HG03439 (cell line): ENCODE measurements at regions not wholly inside any gene's neighbourhood (a gene's known extent, or its start where the extent isn't known, plus 50 kb on each side); places are given as distances from the start of the nearest gene placed in this dataset.

Experiments
- ATAC-seq: cut with Tn5 transposase; IDR thresholded peaks from one replicate; pipeline ENCODE4 v1.9.1; 2021; ENCODE audit warnings: mild to moderate bottlenecking, moderate library complexity; ENCODE audit not compliant: unreplicated experiment

GRCh38 chr18:24974431-24974830 is 377.5 kb downstream of the ZNF521 start:
- ATAC-seq = no peak

- no peak for ATAC-seq
Observed at GRCh38 chr18:24975496-24976372, 376.2 kb downstream of the ZNF521 start.

DNA sequence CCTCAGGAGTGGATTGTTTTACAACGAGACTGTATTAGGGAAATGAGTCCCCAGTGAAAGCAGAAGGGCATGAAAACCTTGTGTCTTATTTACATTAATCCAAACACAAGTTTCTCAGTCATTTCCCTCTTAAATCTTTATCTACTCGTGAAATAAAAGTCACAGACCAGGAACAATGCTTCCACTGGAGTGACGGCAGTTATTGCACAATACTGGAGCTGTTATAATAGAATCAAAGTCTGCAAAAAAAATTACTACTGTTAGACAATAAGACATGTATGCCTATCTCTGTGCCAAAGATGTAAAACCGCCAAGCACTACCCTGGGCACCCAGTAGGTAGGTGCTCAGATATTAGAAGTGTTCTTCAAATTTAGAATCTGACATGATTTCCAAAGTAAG is 375.5 kb downstream of the ZNF521 start:
- no peak for ATAC-seq

DNA sequence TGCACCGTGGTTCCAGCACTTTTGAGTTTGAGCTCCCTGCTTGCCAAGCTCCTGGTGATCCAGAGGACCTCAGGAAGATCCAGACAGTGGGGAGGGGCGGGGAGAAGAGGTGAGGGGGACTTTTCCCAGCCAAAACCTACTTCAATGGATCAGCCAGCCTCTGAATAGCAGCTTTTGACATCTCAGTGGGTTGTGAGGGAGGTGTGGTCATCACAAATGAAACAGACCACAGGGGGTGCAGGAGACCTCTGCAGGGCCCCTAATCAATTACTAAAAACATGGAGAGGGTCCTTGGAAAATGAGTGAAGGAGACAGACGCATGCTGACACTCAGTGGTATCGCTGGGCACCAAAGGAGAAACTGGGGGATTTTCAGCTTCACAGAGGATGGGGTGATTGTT is 372.7 kb downstream of the ZNF521 start:
- no peak for ATAC-seq

DNA sequence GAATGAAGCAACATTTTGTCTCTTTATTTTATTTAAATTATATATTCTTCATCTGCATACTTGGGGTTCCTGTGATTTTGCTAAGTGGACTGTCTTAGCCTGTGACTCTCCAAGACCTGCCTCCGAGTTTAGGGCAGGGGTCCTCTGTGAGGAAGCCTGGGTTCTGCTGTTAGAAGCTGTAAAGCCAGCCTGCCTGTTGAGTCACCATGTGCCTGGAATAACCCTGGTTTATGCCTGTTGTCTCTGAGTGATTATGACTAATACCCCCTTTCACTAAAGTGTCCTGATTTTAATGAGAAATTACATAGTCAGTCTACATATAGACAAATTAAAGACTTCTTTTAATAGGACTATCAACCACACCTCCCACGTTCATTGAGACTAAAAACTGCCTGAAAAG is 369.1 kb downstream of the ZNF521 start:
- ATAC-seq = no peak

DNA sequence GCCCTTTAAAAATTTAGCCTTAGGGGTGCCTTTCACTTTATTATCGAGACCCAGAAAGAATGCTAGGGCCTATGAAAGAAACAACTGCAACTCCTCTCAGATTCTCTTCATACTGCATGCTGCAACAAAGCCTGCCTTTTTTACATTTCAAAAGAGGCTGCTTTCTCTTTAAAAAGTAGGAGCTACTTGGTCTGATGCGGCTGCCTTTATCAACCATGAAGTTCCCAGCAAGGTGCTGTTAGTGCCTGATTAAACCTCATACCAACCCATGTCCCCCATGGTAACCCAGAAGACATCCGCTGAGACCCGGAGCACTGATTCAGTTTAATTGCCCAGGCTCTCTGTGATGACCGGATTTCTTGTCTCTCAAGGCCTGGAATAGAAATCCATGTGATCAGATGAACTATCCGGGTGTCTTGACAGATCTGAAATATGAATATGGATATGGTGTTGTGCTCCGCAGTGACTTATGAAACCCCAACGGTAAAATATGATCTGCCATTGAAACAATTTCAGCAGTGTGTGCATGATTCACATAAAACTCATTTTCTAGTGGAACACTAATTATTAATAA is 368.3 kb downstream of the ZNF521 start:
- no peak for ATAC-seq

DNA sequence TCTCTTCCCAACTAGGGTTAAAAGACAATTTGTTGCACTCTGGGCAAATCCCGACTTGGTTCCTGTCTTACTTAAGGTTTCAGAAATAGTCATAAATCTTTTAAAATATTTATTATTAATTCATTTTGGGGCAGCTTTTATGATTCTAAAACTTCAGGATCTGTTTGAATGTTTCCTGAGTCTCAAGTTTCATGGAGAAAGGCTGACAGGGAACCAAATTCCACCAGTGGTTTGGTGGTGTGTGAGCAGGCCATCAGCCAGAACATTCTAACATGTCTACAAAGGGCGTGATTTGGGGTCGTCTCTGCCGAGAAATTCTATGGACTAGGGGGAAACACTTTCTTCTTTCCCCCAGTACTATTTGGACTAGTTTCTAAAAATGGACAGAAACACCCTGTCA is 366.4 kb downstream of the ZNF521 start:
- ATAC-seq = no peak

GRCh38 chr18:24986666-24987302 is 365.2 kb downstream of the ZNF521 start:
- no peak for ATAC-seq

- ATAC-seq = no peak
Observed at GRCh38 chr18:24987303-24988252, 364.4 kb downstream of the ZNF521 start.

GRCh38 chr18:24988253-24988840 is 363.6 kb downstream of the ZNF521 start:
- no peak for ATAC-seq

DNA sequence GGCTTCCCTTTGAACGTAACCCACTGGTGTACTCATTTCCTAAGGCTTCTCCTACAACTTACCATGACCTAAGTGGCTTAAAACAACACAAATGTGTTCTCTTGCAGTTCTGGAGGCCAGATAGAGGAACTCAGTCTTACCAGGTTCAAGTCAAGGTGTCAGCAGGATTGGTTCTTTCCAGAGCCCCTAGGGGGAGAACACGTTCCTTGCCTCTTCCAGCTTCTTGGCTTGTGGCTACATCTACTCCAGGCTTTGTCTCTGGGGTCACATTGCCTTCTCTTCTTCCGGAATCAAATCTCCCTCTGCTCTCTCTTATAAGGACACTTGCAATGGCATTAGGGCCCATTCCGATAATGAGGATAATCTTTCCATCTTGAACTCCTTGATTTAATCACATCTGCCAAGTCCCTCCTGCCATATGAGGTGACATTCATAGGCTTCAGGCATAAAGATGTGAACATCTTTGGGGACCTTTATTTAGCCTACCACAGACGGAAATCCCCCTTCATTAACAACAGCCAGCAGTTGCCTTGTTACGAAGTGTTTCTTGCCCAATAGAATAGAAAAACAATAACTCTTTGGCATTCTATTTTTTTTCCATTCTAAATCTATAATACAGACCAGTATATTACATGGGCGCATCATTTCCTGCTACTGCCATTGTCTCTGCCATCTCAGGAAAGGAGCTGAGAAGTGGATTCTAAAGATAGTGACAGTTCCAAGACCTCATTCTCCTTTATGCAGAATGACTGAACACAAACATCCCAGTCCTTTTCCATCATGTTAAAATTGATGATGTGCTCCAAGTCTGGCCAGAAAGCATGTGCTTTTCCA is 362.0 kb downstream of the ZNF521 start:
- no peak for ATAC-seq

- no peak for ATAC-seq
Observed at GRCh38 chr18:24990671-24991134, 361.3 kb downstream of the ZNF521 start.

GRCh38 chr18:24991141-24992060 is 360.6 kb downstream of the ZNF521 start:
- ATAC-seq = no peak

GRCh38 chr18:24992491-24992890 is 359.5 kb downstream of the ZNF521 start:
- ATAC-seq = no peak

GRCh38 chr18:24993628-24994027 is 358.3 kb downstream of the ZNF521 start:
- ATAC-seq = no peak

DNA sequence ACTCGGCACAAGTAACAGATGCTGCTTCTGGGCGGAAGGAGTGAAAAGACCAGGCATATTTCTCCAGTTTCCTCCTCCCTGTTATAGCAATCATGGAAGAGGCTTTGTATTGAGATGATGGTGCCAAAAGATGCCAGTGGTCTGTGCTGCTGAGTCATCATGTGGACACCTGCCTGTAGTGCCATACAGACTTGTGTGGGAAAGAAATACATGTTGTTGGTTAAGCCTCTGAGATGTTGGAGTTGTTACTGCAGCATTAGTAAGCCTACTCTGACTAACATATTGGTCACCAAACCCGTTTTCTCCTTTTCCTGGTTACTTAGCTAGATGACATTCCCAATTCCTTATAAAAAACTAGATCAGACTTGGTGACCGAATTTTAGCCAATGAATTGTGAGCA is 356.9 kb downstream of the ZNF521 start:
- no peak for ATAC-seq

- no peak for ATAC-seq
Observed at GRCh38 chr18:24995755-24996154, 356.2 kb downstream of the ZNF521 start.

GRCh38 chr18:24999650-25000267 is 352.2 kb downstream of the ZNF521 start:
- ATAC-seq = no peak
